Transverse colon (tissue), 3 donors: ENCODE measurements at regions not wholly inside any gene's neighbourhood (a gene's known extent, or its start where the extent isn't known, plus 50 kb on each side); places are given as distances from the start of the nearest gene placed in this dataset.

ENCODE experiments used
- POLR2A ChIP-seq: fragments of 450-650 bp; IDR thresholded peaks from one replicate; pipeline ENCODE4 v1.6.1; 2016; ENCODE audit warnings: antibody characterized with exemption, mild to moderate bottlenecking, moderate library complexity
- TF ChIP-seq, protein P1 (sequence below), 5 experiments: fragments of 200-600 bp in 3 of 5; fragments of 450-650 bp in 2 of 5; sonication (generic) in 3 of 5; IDR thresholded peaks; 1 replicate in 2 of 5; 2 replicates in 3 of 5; pipeline ENCODE4 v1.5.1; 2016 to 2017; ENCODE audit warnings: antibody characterized with exemption in 5 of 5, inconsistent platforms in 3 of 5, mild to moderate bottlenecking in 2 of 5, moderate library complexity in 1 of 5

DNA sequence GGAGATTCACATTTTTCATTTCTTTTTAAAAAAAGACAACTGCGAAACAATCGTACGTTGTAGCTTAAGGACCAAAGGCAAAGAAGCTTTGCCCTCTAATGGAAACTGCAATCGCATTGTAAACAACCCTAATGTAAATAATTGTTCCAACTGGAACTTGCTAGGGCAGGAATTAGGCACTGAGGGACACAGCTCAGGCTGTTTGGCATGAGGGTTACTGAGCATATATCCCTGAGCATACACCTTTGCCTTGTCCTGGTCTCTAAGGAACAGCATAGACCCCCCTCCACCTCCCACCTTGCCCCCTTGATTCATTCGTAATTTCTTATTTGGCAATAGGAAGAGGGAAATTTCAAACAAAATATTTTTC lies 396.4 kb downstream of the LNPK start:
- TF ChIP-seq, protein P1, sequence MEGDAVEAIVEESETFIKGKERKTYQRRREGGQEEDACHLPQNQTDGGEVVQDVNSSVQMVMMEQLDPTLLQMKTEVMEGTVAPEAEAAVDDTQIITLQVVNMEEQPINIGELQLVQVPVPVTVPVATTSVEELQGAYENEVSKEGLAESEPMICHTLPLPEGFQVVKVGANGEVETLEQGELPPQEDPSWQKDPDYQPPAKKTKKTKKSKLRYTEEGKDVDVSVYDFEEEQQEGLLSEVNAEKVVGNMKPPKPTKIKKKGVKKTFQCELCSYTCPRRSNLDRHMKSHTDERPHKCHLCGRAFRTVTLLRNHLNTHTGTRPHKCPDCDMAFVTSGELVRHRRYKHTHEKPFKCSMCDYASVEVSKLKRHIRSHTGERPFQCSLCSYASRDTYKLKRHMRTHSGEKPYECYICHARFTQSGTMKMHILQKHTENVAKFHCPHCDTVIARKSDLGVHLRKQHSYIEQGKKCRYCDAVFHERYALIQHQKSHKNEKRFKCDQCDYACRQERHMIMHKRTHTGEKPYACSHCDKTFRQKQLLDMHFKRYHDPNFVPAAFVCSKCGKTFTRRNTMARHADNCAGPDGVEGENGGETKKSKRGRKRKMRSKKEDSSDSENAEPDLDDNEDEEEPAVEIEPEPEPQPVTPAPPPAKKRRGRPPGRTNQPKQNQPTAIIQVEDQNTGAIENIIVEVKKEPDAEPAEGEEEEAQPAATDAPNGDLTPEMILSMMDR (IDR thresholded peaks at IDR 0.05), result no peak
- no peak for TF ChIP-seq POLR2A
